ENCODE measurements at regions not wholly inside any gene's neighbourhood (a gene's known extent, or its start where the extent isn't known, plus 50 kb on each side); places are given as distances from the start of the nearest gene placed in this dataset.

GRCh38 chr9:107693625-107694326 lies 204.2 kb upstream of the KLF4 start:
- peak in 1 of 2 experiments; percentile 6 for DNase-seq

GRCh38 chr9:107691664-107692063 lies 202.1 kb upstream of the KLF4 start:
- no peak for DNase-seq

GRCh38 chr9:107690021-107690420 lies 200.5 kb upstream of the KLF4 start:
- no peak for DNase-seq

GRCh38 chr9:107688728-107689127 lies 199.2 kb upstream of the KLF4 start:
- DNase-seq: no peak

GRCh38 chr9:107685901-107686300 lies 196.3 kb upstream of the KLF4 start:
- no peak for DNase-seq

- no peak for DNase-seq
Observed at GRCh38 chr9:107685376-107685775, 195.8 kb upstream of the KLF4 start.

- DNase-seq: no peak
Observed at GRCh38 chr9:107684224-107684623, 194.7 kb upstream of the KLF4 start.

- DNase-seq: no peak
Observed at GRCh38 chr9:107683566-107683965, 194.0 kb upstream of the KLF4 start.

GRCh38 chr9:107681988-107682387 lies 192.4 kb upstream of the KLF4 start:
- DNase-seq: no peak

GRCh38 chr9:107675351-107676259 lies 186.0 kb upstream of the KLF4 start:
- DNase-seq: no peak

- DNase-seq: no peak
Observed at GRCh38 chr9:107674721-107675277, 185.2 kb upstream of the KLF4 start.

- no peak for DNase-seq
Observed at GRCh38 chr9:107673861-107674720, 184.5 kb upstream of the KLF4 start.

GRCh38 chr9:107671588-107671987 lies 182.0 kb upstream of the KLF4 start:
- no peak for DNase-seq

GRCh38 chr9:107669422-107669821 lies 179.9 kb upstream of the KLF4 start:
- DNase-seq: no peak

- DNase-seq: no peak
Observed at GRCh38 chr9:107667231-107668070, 177.9 kb upstream of the KLF4 start.

GRCh38 chr9:107665057-107665456 lies 175.5 kb upstream of the KLF4 start:
- DNase-seq: no peak

GRCh38 chr9:107660976-107661375 lies 171.4 kb upstream of the KLF4 start:
- DNase-seq: no peak

GRCh38 chr9:107653263-107653821 lies 163.8 kb upstream of the KLF4 start:
- no peak for DNase-seq

GRCh38 chr9:107650995-107651394 lies 161.4 kb upstream of the KLF4 start:
- no peak for DNase-seq

GRCh38 chr9:107650321-107650720 lies 160.8 kb upstream of the KLF4 start:
- DNase-seq: no peak

- no peak for DNase-seq
Observed at GRCh38 chr9:107648153-107648715, 158.7 kb upstream of the KLF4 start.

All from cerebellar nuclear complex (tissue), 1 donor.